ENCODE measurements at regions not wholly inside any gene's neighbourhood (a gene's known extent, or its start where the extent isn't known, plus 50 kb on each side); places are given as distances from the start of the nearest gene placed in this dataset.

DNA sequence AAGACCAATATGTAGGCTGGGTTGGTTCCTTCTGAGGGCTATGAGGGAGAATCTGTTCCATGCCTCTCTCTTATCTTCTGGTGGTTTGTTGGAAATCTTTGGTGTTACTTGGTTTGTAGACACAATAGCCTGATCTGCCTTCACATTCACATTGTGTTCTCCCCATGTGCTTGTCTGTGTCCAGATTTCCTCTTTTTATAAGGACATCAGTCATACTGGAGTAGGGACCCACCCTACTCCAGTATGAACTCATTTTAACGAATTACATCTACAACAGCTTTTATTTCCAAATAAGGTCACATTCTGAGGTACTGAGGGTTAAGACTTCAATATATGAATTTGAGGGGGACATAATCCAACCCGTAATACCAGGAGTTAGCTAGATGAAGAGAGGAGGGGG, 75.9 kb downstream of the DISP1 start:
- DNase-seq (ENCODE audit: low read depth in 1 of 2, low spot score in 2 of 2) (no peak), FAIRE-seq (no peak)
- no peak overlapping the region for H3K9ac ChIP-seq (replicated peaks in 1 of 4; ENCODE audit: extremely low read depth in 1 of 4, low read depth in 3 of 4, low read length in 3 of 4)
- H2BK20ac ChIP-seq (ENCODE audit: low read length): no peak overlapping the region
- no peaks in the 10 kb centered on the region for H3K4me1 ChIP-seq (replicated peaks in 1 of 4; ENCODE audit: control insufficient read depth in 3 of 4, insufficient read depth in 4 of 4, low read length in 3 of 4)
- H3K4ac ChIP-seq (replicated peaks; ENCODE audit: insufficient read length, low read depth, low read length): no peak overlapping the region
- no peaks in the 10 kb centered on the region for H3K9me3 ChIP-seq (ENCODE audit: insufficient read depth in 2 of 2, low read depth in 1 of 2, low read length in 1 of 2)
- no peak overlapping the region for H4K91ac ChIP-seq (replicated peaks; ENCODE audit: insufficient read length, low read length)
- H3K56ac ChIP-seq (replicated peaks; ENCODE audit: insufficient read length, low read depth, low read length): no peak overlapping the region
- TF ChIP-seq FOSL1 (IDR thresholded peaks at IDR 0.05; ENCODE audit: insufficient read depth, low read depth, low read length) (no peak), GTF2F1 (IDR thresholded peaks at IDR 0.05; ENCODE audit: borderline replicate concordance, low read depth, low read length) (no peak)
- H3K36me3 ChIP-seq (ENCODE audit: control insufficient read depth in 2 of 4, insufficient read depth in 4 of 4, low read length in 3 of 4): no peaks in the 10 kb centered on the region
- no peaks in the 10 kb centered on the region for H4K20me1 ChIP-seq (replicated peaks in 1 of 2; ENCODE audit: control insufficient read depth in 1 of 2, insufficient read depth in 2 of 2, low read length in 2 of 2)
- H3K79me1 ChIP-seq (ENCODE audit: low read depth, low read length): no peaks in the 10 kb centered on the region
- no peak overlapping the region for H3K27ac ChIP-seq (ENCODE audit: low read depth, low read length)
- H2BK15ac ChIP-seq (ENCODE audit: low read length): no peak overlapping the region
- H3K27me3 ChIP-seq (replicated peaks in 1 of 4; ENCODE audit: control insufficient read depth in 3 of 4, extremely low read depth in 1 of 4, insufficient read depth in 3 of 4, low read length in 3 of 4): no peaks in the 10 kb centered on the region
- no peak overlapping the region for H4K5ac ChIP-seq (ENCODE audit: insufficient read length, low read depth, low read length)
- no peak overlapping the region for H2BK5ac ChIP-seq (ENCODE audit: low read depth, low read length)
- H2BK12ac ChIP-seq (ENCODE audit: low read depth, low read length): no peak overlapping the region
- no peak overlapping the region for H2AFZ ChIP-seq (ENCODE audit: low read length)
- no peak overlapping the region for H3K23ac ChIP-seq (ENCODE audit: insufficient read length)
- POLR2A ChIA-PET (ENCODE audit: partially characterized antibody): interaction anchor here (1.5 kb wide), 1 partner anchor 133 kb away, joined by 4 read pairs; no protein-coding TSS in a partner anchor
- H3K4me3 ChIP-seq (ENCODE audit: extremely low read depth in 1 of 4, insufficient read depth in 2 of 4, low read depth in 3 of 4, low read length in 4 of 4): no peak overlapping the region
- H3K4me2 ChIP-seq (ENCODE audit: insufficient read depth in 1 of 2, low read depth in 2 of 2, low read length in 2 of 2): no peak overlapping the region
- 87% methylated on average over 2 of the region's 2 CpGs; no CpG with 5 or more reads in 1 of the 2 experiments for WGBS, 2 experiments (ENCODE audit: extremely low coverage in 1 of 2, insufficient coverage in 1 of 2, insufficient read length in 1 of 2, insufficient replicate concordance in 2 of 2, low coverage in 1 of 2, low lambda C conversion rate in 2 of 2, missing lambda C conversion rate in 1 of 2)
- no peak overlapping the region for H3K18ac ChIP-seq (ENCODE audit: extremely low read depth, low read length)
- no peaks in the 10 kb centered on the region for H3K23me2 ChIP-seq (ENCODE audit: low read depth, low read length)
- CTCF ChIA-PET (ENCODE audit: partially characterized antibody): interaction anchor here (0.9 to 1.2 kb wide), 3 partner anchors 61 to 122 kb away, joined by 3 to 5 read pairs (median 3); no protein-coding TSS in a partner anchor
- no peak overlapping the region for H3K14ac ChIP-seq (ENCODE audit: insufficient read length)
- H4K8ac ChIP-seq (ENCODE audit: extremely low read depth, insufficient read depth, low read length): no peak overlapping the region
- H2AK5ac ChIP-seq (ENCODE audit: low read depth, low read length): no peak overlapping the region
- no peak overlapping the region for H2BK120ac ChIP-seq (replicated peaks; ENCODE audit: low read depth, low read length)
- no peaks in the 10 kb centered on the region for H3K79me2 ChIP-seq (ENCODE audit: control insufficient read depth in 1 of 2, insufficient read depth in 2 of 2, low read length in 2 of 2)
